ENCODE measurements at regions not wholly inside any gene's neighbourhood (a gene's known extent, or its start where the extent isn't known, plus 50 kb on each side); places are given as distances from the start of the nearest gene placed in this dataset.

DNA sequence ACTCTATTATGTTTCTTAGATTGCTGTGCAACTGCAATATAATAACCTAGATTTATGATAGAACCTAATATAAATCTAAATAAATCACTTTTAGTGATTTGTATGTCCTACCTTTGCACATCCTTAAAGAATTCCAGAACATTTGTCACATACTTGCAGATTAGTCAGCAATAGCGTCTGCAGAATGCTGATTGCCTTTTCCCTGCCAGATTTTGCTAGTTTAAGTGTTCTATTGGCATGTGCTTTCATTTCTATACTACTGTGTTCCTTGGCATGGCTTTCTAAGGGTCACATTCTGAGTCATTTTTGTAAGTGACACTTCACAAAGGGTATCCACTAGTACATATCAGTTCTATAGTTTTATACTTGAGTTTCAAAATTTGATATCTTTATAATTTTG lies 303.1 kb upstream of the GIMD1 start:
- TF ChIP-seq ZBTB7A (IDR thresholded peaks at IDR 0.05; ENCODE audit: low read depth) (no peak), TAF1 (IDR thresholded peaks at IDR 0.05; ENCODE audit: low read depth) (no peak), TEAD4 (IDR thresholded peaks at IDR 0.05) (no peak), FOXM1 (IDR thresholded peaks at IDR 0.05; ENCODE audit: borderline replicate concordance, low read depth) (no peak), RAD21 (IDR thresholded peaks at IDR 0.05; ENCODE audit: low read depth) (no peak), YY1 (IDR thresholded peaks at IDR 0.05; ENCODE audit: low read depth) (no peak), NFIC (IDR thresholded peaks at IDR 0.05) (no peak), EP300 (IDR thresholded peaks at IDR 0.05; ENCODE audit: borderline replicate concordance) (no peak)
- TF ChIP-seq, protein P1, sequence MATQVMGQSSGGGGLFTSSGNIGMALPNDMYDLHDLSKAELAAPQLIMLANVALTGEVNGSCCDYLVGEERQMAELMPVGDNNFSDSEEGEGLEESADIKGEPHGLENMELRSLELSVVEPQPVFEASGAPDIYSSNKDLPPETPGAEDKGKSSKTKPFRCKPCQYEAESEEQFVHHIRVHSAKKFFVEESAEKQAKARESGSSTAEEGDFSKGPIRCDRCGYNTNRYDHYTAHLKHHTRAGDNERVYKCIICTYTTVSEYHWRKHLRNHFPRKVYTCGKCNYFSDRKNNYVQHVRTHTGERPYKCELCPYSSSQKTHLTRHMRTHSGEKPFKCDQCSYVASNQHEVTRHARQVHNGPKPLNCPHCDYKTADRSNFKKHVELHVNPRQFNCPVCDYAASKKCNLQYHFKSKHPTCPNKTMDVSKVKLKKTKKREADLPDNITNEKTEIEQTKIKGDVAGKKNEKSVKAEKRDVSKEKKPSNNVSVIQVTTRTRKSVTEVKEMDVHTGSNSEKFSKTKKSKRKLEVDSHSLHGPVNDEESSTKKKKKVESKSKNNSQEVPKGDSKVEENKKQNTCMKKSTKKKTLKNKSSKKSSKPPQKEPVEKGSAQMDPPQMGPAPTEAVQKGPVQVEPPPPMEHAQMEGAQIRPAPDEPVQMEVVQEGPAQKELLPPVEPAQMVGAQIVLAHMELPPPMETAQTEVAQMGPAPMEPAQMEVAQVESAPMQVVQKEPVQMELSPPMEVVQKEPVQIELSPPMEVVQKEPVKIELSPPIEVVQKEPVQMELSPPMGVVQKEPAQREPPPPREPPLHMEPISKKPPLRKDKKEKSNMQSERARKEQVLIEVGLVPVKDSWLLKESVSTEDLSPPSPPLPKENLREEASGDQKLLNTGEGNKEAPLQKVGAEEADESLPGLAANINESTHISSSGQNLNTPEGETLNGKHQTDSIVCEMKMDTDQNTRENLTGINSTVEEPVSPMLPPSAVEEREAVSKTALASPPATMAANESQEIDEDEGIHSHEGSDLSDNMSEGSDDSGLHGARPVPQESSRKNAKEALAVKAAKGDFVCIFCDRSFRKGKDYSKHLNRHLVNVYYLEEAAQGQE (IDR thresholded peaks at IDR 0.05; ENCODE audit: low read depth), result no peak

DNA sequence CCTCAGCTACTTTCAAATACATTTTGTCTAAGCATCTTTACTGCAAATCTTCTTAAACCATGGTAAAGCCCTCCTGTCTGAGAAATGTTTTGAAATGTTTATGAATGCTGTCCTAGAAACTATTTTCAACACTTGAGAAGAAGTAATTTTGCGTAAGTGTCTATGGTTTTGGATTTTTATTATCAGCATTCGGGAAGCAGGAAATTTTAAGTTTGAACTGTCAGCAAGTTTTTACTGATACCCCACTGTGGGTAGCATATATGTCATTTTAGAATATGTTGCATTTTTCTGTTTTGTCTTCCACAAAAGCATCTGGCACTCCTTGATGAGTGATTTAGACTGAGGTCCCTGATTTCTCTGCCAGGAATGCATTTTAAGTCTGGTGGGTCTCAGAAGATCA lies 302.4 kb upstream of the GIMD1 start:
- TF ChIP-seq TAF1 (IDR thresholded peaks at IDR 0.05; ENCODE audit: low read depth) (no peak), CEBPB (IDR thresholded peaks at IDR 0.05) (no peak), FOXM1 (IDR thresholded peaks at IDR 0.05; ENCODE audit: borderline replicate concordance, low read depth) (no peak), EP300 (IDR thresholded peaks at IDR 0.05; ENCODE audit: borderline replicate concordance) (no peak), TCF12 (IDR thresholded peaks at IDR 0.05; ENCODE audit: low read depth) (no peak), RAD21 (IDR thresholded peaks at IDR 0.05; ENCODE audit: low read depth) (no peak), CREB1 (IDR thresholded peaks at IDR 0.05; ENCODE audit: low read depth) (no peak), TEAD4 (IDR thresholded peaks at IDR 0.05) (no peak), NFIC (IDR thresholded peaks at IDR 0.05) (no peak), ZBTB7A (IDR thresholded peaks at IDR 0.05; ENCODE audit: low read depth) (no peak), YY1 (IDR thresholded peaks at IDR 0.05; ENCODE audit: low read depth) (no peak)
- TF ChIP-seq, protein P2, sequence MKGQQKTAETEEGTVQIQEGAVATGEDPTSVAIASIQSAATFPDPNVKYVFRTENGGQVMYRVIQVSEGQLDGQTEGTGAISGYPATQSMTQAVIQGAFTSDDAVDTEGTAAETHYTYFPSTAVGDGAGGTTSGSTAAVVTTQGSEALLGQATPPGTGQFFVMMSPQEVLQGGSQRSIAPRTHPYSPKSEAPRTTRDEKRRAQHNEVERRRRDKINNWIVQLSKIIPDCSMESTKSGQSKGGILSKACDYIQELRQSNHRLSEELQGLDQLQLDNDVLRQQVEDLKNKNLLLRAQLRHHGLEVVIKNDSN (IDR thresholded peaks at IDR 0.05), result no peak
- TF ChIP-seq, protein P1 (IDR thresholded peaks at IDR 0.05; ENCODE audit: low read depth), result no peak
- TF ChIP-seq, protein P3, sequence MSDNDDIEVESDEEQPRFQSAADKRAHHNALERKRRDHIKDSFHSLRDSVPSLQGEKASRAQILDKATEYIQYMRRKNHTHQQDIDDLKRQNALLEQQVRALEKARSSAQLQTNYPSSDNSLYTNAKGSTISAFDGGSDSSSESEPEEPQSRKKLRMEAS (IDR thresholded peaks at IDR 0.05), result no peak

DNA sequence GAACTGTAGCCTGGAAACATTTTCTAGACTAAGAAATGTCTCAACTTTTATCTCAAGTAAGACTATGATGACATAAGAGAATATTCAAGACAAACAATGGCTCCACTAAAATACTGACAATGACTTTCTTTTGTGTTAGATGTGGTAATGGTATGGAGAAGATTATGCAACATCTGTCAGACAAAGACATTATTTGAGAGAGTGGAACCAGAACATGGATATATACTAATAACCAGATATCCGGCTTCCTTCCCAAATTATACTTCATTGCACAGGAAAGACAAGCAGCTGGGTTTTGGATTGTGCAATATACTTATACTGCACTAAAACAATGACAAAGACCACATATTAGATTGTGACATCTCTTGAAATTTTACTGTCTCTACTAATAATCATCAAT lies 290.8 kb upstream of the GIMD1 start:
- TF ChIP-seq FOXM1 (IDR thresholded peaks at IDR 0.05; ENCODE audit: borderline replicate concordance, low read depth) (no peak), CREB1 (IDR thresholded peaks at IDR 0.05; ENCODE audit: low read depth) (no peak), YY1 (IDR thresholded peaks at IDR 0.05; ENCODE audit: low read depth) (no peak), RAD21 (IDR thresholded peaks at IDR 0.05; ENCODE audit: low read depth) (no peak), EP300 (IDR thresholded peaks at IDR 0.05; ENCODE audit: borderline replicate concordance) (no peak), TEAD4 (IDR thresholded peaks at IDR 0.05) (no peak)
- TF ChIP-seq, protein P2 (IDR thresholded peaks at IDR 0.05), result no peak
- TF ChIP-seq, protein P3 (IDR thresholded peaks at IDR 0.05), result no peak
- TF ChIP-seq, protein P1 (IDR thresholded peaks at IDR 0.05; ENCODE audit: low read depth), result no peak

DNA sequence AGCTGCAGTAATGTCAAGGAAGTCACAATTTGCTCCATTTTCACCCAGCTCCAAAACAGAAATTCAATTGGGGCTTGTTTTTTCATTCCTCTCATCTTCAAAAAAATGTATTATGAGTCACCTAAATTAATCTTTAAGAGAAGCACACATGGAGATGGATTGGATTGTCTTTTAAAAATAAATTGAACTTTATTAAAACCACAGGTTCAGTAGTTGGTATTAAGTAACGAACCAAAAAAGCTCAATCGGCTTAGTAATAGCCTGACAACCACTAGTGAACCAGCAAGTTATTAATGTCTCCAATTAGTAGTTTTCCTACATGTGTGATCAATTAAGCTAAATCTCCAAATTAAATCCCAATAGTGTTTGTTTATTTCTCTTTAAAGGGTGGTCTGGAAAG lies 283.5 kb upstream of the GIMD1 start:
- TF ChIP-seq, protein P2 (IDR thresholded peaks at IDR 0.05), result no peak
- TF ChIP-seq RAD21 (IDR thresholded peaks at IDR 0.05; ENCODE audit: low read depth) (no peak), ZBTB7A (IDR thresholded peaks at IDR 0.05; ENCODE audit: low read depth) (no peak), EP300 (IDR thresholded peaks at IDR 0.05; ENCODE audit: borderline replicate concordance) (no peak), TCF12 (IDR thresholded peaks at IDR 0.05; ENCODE audit: low read depth) (no peak), FOXM1 (IDR thresholded peaks at IDR 0.05; ENCODE audit: borderline replicate concordance, low read depth) (no peak), EGR1 (IDR thresholded peaks at IDR 0.05) (no peak), TAF1 (IDR thresholded peaks at IDR 0.05; ENCODE audit: low read depth) (no peak), TEAD4 (IDR thresholded peaks at IDR 0.05) (no peak), NFIC (IDR thresholded peaks at IDR 0.05) (no peak), YY1 (IDR thresholded peaks at IDR 0.05; ENCODE audit: low read depth) (no peak), CEBPB (IDR thresholded peaks at IDR 0.05) (no peak), CREB1 (IDR thresholded peaks at IDR 0.05; ENCODE audit: low read depth) (no peak)
- TF ChIP-seq, protein P3 (IDR thresholded peaks at IDR 0.05), result no peak
- TF ChIP-seq, protein P1 (IDR thresholded peaks at IDR 0.05; ENCODE audit: low read depth), result no peak

Measured in Ishikawa (cell line).